SU-DHL-6 (cell line): ENCODE measurements at regions not wholly inside any gene's neighbourhood (a gene's known extent, or its start where the extent isn't known, plus 50 kb on each side); places are given as distances from the start of the nearest gene placed in this dataset.

Source experiments
- H2AFZ ChIP-seq: fragments of 200-600 bp; sonication (generic); 2 replicates; pipeline ENCODE4 v1.6.1; 2014; ENCODE audit warnings: low read depth, mild to moderate bottlenecking, moderate library complexity, mixed read lengths, antibody characterized with exemption, low read length; ENCODE audit not compliant: severe bottlenecking
- H3F3A ChIP-seq: fragments of 200-600 bp; shearing (Covaris generic); 2 replicates; pipeline ENCODE4 v1.6.0; 2016; ENCODE audit warnings: antibody characterized with exemption, mild to moderate bottlenecking; ENCODE audit not compliant: insufficient read depth
- H3K27ac ChIP-seq: fragments of 200-600 bp; sonication (generic); 2 replicates; pipeline ENCODE4 v1.5.1; 2016; ENCODE audit warnings: low read depth, mild to moderate bottlenecking, low read length, moderate library complexity, mixed read lengths
- H3K27me3 ChIP-seq: fragments of 200-600 bp; sonication (generic), shearing (Covaris generic); 2 replicates; pipeline ENCODE4 v1.6.0; 2014; ENCODE audit warnings: mild to moderate bottlenecking, low read length
- H3K36me3 ChIP-seq: fragments of 200-600 bp; sonication (generic); 2 replicates; pipeline ENCODE4 v1.6.1; 2014; ENCODE audit warnings: mild to moderate bottlenecking, low read length, mixed read lengths
- H3K4me2 ChIP-seq: fragments of 300-600, 200-600 bp; shearing (Covaris generic), sonication (generic); 2 replicates; pipeline ENCODE4 v1.6.0; 2014; ENCODE audit warnings: low read length, low read depth, mild to moderate bottlenecking; ENCODE audit not compliant: poor library complexity, severe bottlenecking
- H3K4me3 ChIP-seq: fragments of 200-600 bp; sonication (generic); 2 replicates; pipeline ENCODE4 v1.5.1; 2014; ENCODE audit warnings: antibody characterized with exemption, low read length, mild to moderate bottlenecking, mixed read lengths; ENCODE audit not compliant: insufficient read depth, poor library complexity, severe bottlenecking
- H3K79me2 ChIP-seq: fragments of 200-600 bp; sonication (generic); 2 replicates; pipeline ENCODE4 v1.6.1; 2014; ENCODE audit warnings: mild to moderate bottlenecking, low read length, moderate library complexity; ENCODE audit not compliant: insufficient read depth
- H3K9ac ChIP-seq: fragments of 200-600 bp; sonication (generic); 2 replicates; pipeline ENCODE4 v1.7.0; 2014; ENCODE audit warnings: mild to moderate bottlenecking, low read length
- H3K9me2 ChIP-seq: fragments of 200-600 bp; sonication (generic); replicated peaks from 2 replicates; pipeline ENCODE4 v1.6.1; 2014; ENCODE audit warnings: low read length; ENCODE audit not compliant: insufficient read depth
- H3K9me3 ChIP-seq: fragments of 200-600 bp; sonication (generic); 2 replicates; pipeline ENCODE4 v1.6.1; 2014; ENCODE audit warnings: low read length, mixed read lengths; ENCODE audit not compliant: insufficient read depth
- H4K20me1 ChIP-seq: fragments of 200-600 bp; sonication (generic); 2 replicates; pipeline ENCODE4 v1.6.1; 2014; ENCODE audit warnings: low read depth, mild to moderate bottlenecking, antibody characterized with exemption, low read length, moderate library complexity, mixed read lengths
- CTCF ChIP-seq: fragments of 200-600 bp; sonication (generic); IDR thresholded peaks from one replicate; pipeline ENCODE4 v1.5.1; 2017; ENCODE audit warnings: antibody characterized with exemption, mild to moderate bottlenecking, low read length, moderate library complexity; ENCODE audit not compliant: insufficient read depth, poor library complexity, severe bottlenecking
- EZH2phosphoT487 ChIP-seq: fragments of 200-600 bp; sonication (generic), shearing (Covaris generic); conservative IDR thresholded peaks from 2 replicates; pipeline ENCODE4 v1.6.1; 2018; ENCODE audit warnings: mild to moderate bottlenecking, antibody characterized with exemption, low read length, moderate library complexity, mixed read lengths

GRCh38 chr6:30800871-30801270 is 56.5 kb upstream of the IER3 start:
- Histone ChIP-seq H3K4me3 (no peak overlapping the region), H4K20me1 (no peaks in the 10 kb centered on the region), H3K4me2 (no peak overlapping the region), H3K9me2 (no peaks in the 10 kb centered on the region), H3K27me3 (0 out of 2 replicates have a peak, but pooled peaks cover 5% of the 10 kb centered on the region), H3K9me3 (no peaks in the 10 kb centered on the region), H3K27ac (no peak overlapping the region), H3K9ac (no peak overlapping the region), H3K79me2 (no peaks in the 10 kb centered on the region), H3F3A (no peaks in the 10 kb centered on the region), H2AFZ (no peak overlapping the region), H3K36me3 (no peaks in the 10 kb centered on the region)
- TF ChIP-seq EZH2phosphoT487 (no peak), CTCF (no peak)

- H3K27me3 ChIP-seq, result 0 out of 2 replicates have a peak, but pooled peaks cover 8% of the 10 kb centered on the region
- no peak overlapping the region for H3K27ac ChIP-seq
- TF ChIP-seq EZH2phosphoT487, result no peak
- TF ChIP-seq CTCF, result no peak
- no peak overlapping the region for H3K4me2 ChIP-seq
- no peaks in the 10 kb centered on the region for H3K36me3 ChIP-seq
- no peak overlapping the region for H3K9ac ChIP-seq
- H3K9me2 ChIP-seq, result no peaks in the 10 kb centered on the region
- no peak overlapping the region for H2AFZ ChIP-seq
- H3K9me3 ChIP-seq, result no peaks in the 10 kb centered on the region
- H3K79me2 ChIP-seq, result no peaks in the 10 kb centered on the region
- H4K20me1 ChIP-seq, result no peaks in the 10 kb centered on the region
- no peak overlapping the region for H3K4me3 ChIP-seq
- no peaks in the 10 kb centered on the region for H3F3A ChIP-seq
Observed at GRCh38 chr6:30799210-30799609, 54.9 kb upstream of the IER3 start.

GRCh38 chr6:30798494-30798893 is 54.1 kb upstream of the IER3 start:
- Histone ChIP-seq H3K9ac (no peak overlapping the region), H4K20me1 (no peaks in the 10 kb centered on the region), H3K9me2 (no peaks in the 10 kb centered on the region), H2AFZ (no peak overlapping the region), H3K27ac (no peak overlapping the region), H3K4me2 (no peak overlapping the region), H3K4me3 (no peak overlapping the region), H3K27me3 (0 out of 2 replicates have a peak, but pooled peaks cover 8% of the 10 kb centered on the region), H3K9me3 (no peaks in the 10 kb centered on the region), H3K79me2 (no peaks in the 10 kb centered on the region), H3K36me3 (no peaks in the 10 kb centered on the region), H3F3A (no peaks in the 10 kb centered on the region)
- no peak for TF ChIP-seq CTCF
- TF ChIP-seq EZH2phosphoT487, result no peak
